Thymus (tissue), 11 donors: ENCODE measurements at regions not wholly inside any gene's neighbourhood (a gene's known extent, or its start where the extent isn't known, plus 50 kb on each side); places are given as distances from the start of the nearest gene placed in this dataset.

ENCODE experiments used
- DNase-seq, 9 donors: peaks; one replicate each; pipeline ENCODE4 v3.0.0-alpha.2; 2013; ENCODE audit warnings: low spot score in 9 of 9, low read depth in 6 of 9, missing footprints in 1 of 9
- H3K27ac ChIP-seq, 2 donors: one replicate each; pipeline ENCODE4 v1.5.1; 2013; ENCODE audit warnings: control low read depth in 1 of 2, low read depth in 1 of 2, low read length in 1 of 2, mild to moderate bottlenecking in 1 of 2, moderate library complexity in 1 of 2
- H3K27me3 ChIP-seq, 2 donors: one replicate each; pipeline ENCODE4 v1.5.1; 2013; ENCODE audit warnings: low read length in 1 of 2; ENCODE audit not compliant: control insufficient read depth in 2 of 2, insufficient read depth in 1 of 2
- H3K36me3 ChIP-seq, 2 donors: one replicate each; pipeline ENCODE4 v1.5.1; 2013; ENCODE audit warnings: low read length in 1 of 2, mild to moderate bottlenecking in 1 of 2, moderate library complexity in 1 of 2; ENCODE audit not compliant: control insufficient read depth in 2 of 2, insufficient read depth in 2 of 2
- H3K4me1 ChIP-seq, 2 donors: one replicate each; pipeline ENCODE4 v1.5.1; 2013; ENCODE audit warnings: low read length in 2 of 2; ENCODE audit not compliant: control insufficient read depth in 2 of 2, insufficient read depth in 2 of 2
- H3K4me3 ChIP-seq, 2 donors: one replicate each; pipeline ENCODE4 v1.5.1; 2013; ENCODE audit warnings: low read length in 2 of 2, control low read depth in 1 of 2, mild to moderate bottlenecking in 1 of 2
- H3K9me3 ChIP-seq, 2 donors: one replicate each; pipeline ENCODE4 v1.5.1; 2013; ENCODE audit warnings: low read length in 1 of 2, mild to moderate bottlenecking in 1 of 2; ENCODE audit not compliant: control insufficient read depth in 2 of 2, insufficient read depth in 1 of 2
- WGBS: extraction: QIAGEN DNeasy Blood & Tissue Kit; methylation state at CpG from one replicate; pipeline ENCODE4 v1.1.7; 2013; 5-methylcytosine and 5-hydroxymethylcytosine counted together
- donor health status: healthy.

DNA sequence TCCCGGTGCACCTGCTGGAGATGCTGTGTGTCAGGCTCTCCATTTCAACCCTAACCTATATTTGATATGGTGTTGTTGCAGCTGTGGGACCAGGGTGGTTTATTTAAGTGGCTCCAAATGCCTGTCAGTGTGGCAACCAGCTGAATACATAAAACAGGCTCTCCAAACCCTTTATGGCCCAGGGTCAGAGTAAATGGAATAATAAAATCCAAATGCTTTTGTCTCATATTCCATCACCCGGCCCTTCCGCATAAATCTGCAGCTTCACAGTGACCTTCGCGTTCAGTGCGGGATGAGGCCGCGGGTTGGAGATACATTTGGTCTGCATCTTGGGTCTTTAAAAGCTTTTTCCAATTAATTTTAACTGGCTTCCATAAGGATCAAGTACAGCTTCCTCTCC lies 382.1 kb upstream of the NR2F2 start:
- Histone ChIP-seq H3K36me3 (no peaks in the 10 kb centered on the region), H3K4me3 (no peak overlapping the region), H3K9me3 (no peaks in the 10 kb centered on the region), H3K4me1 (peaks cover 19 to 32% of the 10 kb centered on the region in 2 donors), H3K27ac (peak overlapping the region in 1 of 2 donors; percentile 34), H3K27me3 (no peaks in the 10 kb centered on the region)
- 96% methylated on average over 8 of the region's 8 CpGs for WGBS
- peak in 1 of 9 donors; percentile 28 for DNase-seq

DNA sequence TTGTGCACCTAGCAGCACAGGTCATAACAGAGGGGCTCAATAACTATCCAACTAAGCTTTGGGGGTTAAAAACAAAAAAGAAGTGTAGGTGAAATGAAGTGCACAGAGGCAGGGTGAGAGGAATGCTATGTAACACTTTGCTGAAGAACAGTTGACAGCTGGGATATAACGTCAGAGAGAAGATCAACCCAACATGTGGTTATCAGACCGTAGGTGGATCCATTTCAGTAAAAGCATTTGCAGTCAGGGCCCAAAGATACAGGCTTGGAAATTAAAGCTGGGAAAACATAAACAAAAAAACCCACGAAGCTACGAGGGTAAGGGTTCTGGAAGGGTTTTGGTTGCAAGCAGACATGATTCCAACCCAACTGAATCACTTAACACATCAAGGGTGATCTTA lies 377.5 kb upstream of the NR2F2 start:
- DNase-seq, result no peak
- Histone ChIP-seq H3K9me3 (no peaks in the 10 kb centered on the region), H3K4me1 (peaks cover 8 to 11% of the 10 kb centered on the region in 2 donors), H3K4me3 (no peak overlapping the region), H3K27ac (no peak overlapping the region), H3K27me3 (no peaks in the 10 kb centered on the region), H3K36me3 (no peaks in the 10 kb centered on the region)
- 85% methylated on average over 4 of the region's 4 CpGs for WGBS

DNA sequence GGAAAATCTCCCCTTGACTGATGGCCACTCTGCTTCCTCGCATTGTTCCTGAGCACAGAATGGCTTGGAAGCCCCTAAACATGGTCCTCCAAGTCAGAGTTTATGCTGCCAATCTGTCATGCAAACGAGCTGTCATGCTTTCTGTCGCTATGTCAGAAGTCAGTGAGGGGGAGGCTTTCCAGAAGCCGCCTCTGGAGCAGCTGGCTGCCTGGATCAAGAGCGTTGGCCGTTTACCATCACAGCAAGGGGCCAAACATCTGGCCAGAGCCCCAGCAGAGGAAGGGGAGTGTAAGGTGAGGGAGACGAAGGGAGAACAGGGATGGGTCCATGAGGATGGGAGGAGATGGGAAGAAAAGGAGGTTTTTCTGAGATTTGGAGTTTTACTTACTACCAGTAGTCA lies 372.6 kb upstream of the NR2F2 start:
- no peaks in the 10 kb centered on the region for H3K9me3 ChIP-seq

DNA sequence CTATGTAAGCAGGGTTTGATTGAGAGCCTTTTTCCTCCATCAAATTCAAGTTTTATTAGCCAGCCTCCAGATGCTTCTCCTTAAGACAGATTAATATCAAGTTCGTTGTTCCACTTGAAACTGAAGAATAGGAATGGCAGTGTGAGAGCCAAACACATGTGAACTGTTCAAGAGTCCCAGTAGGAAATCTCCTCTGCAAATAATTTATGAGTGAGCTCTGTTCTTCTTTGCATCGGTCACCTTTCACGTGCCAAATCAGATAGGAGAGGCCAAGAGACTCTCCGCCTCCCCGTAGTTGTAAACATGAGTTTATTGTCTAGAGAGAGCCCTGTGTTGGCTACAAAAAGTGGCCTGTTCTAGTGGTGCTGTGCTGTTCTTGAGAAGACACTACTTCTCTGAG lies 372.1 kb upstream of the NR2F2 start:
- H3K27me3 ChIP-seq, result no peaks in the 10 kb centered on the region
- H3K36me3 ChIP-seq, result no peaks in the 10 kb centered on the region
- no peaks in the 10 kb centered on the region for H3K4me1 ChIP-seq
- no peak overlapping the region for H3K4me3 ChIP-seq
- 74% methylated on average over 5 of the region's 5 CpGs for WGBS
- H3K9me3 ChIP-seq, result no peaks in the 10 kb centered on the region
- H3K27ac ChIP-seq, result no peak overlapping the region
- no peak for DNase-seq

More for the DNA sequence above, 372.6 kb upstream of the NR2F2 start:
- H3K36me3 ChIP-seq, result no peaks in the 10 kb centered on the region
- H3K27me3 ChIP-seq, result no peaks in the 10 kb centered on the region
- no peak overlapping the region for H3K27ac ChIP-seq
- H3K4me1 ChIP-seq, result no peaks in the 10 kb centered on the region
- WGBS, result 73% methylated on average over 7 of the region's 7 CpGs
- DNase-seq, result no peak
- H3K4me3 ChIP-seq, result no peak overlapping the region

DNA sequence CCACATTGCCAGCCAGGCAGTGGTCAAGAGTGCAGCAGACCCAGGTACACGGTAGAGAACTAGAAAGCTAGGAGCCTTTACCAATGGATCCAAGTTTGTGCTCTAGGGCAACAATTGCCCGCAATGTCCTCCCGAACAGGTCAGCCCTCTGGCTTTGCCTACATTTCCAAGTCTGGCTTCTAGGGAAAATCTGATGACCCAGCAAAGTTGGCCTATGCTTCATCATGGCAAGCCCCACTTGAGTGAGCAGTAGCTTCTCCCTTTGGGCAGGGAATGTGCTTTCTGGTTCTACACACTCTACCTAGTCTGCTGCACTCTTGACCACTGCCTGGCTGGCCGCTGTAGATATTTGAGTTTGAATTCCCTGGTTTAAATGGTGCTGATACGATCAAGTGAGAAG lies 361.6 kb upstream of the NR2F2 start:
- Histone ChIP-seq H3K27ac (no peak overlapping the region), H3K27me3 (no peaks in the 10 kb centered on the region), H3K4me3 (no peak overlapping the region), H3K4me1 (peaks cover 0 to 2% of the 10 kb centered on the region in 2 donors), H3K36me3 (no peaks in the 10 kb centered on the region), H3K9me3 (no peaks in the 10 kb centered on the region)
- WGBS, result 97% methylated on average over 5 of the region's 5 CpGs
- DNase-seq, result no peak

DNA sequence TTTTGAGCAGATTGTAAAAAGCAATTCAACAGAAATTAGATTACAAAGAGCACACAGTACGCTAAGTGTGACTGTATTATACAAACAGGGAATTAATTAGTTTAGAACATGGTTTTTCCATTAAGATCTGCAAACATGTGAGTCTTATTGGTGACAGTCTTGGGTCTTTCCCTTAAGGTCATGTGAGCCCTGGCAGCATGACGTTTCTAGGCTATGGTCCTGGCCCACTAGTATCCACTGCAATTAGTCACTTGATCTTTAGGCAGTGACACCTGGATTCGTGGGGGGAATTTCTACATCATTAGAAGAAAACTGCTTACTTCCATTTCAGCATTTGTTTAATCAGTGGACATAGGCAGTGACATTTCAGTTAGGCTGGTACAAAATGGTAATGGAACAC lies 360.2 kb upstream of the NR2F2 start:
- no peak for DNase-seq
- H3K9me3 ChIP-seq, result no peaks in the 10 kb centered on the region
- no peaks in the 10 kb centered on the region for H3K27me3 ChIP-seq
- WGBS, result 92% methylated on average over 3 of the region's 3 CpGs
- peaks cover 0 to 2% of the 10 kb centered on the region in 2 donors for H3K4me1 ChIP-seq
- no peak overlapping the region for H3K27ac ChIP-seq
- no peaks in the 10 kb centered on the region for H3K36me3 ChIP-seq
- no peak overlapping the region for H3K4me3 ChIP-seq

DNA sequence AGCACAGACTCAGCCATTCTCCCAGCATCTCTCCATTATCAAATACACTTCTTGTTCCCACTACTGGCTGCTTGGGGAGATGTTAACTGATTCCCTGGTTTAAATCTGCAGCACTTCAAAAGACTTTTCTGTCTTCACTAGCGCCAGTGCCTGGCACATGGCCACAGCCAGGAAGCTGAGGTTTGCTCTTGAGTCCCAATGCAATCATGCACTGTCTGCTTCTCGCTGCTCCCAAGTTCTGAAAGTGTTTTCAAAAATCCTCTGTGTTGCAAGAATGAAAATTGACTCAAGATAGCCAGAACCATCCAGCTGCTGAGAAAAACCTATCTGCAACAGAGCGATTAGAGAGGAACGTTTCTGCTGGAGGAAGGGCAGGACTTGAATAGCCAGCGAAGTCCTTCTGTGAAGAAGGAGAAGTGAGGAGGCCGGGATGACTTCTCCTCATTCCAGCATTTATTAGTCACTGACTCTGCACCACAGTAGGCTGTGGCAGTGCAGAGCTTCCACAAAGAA lies 358.4 kb upstream of the NR2F2 start:
- Histone ChIP-seq H3K4me3 (no peak overlapping the region), H3K4me1 (peaks cover 0 to 2% of the 10 kb centered on the region in 2 donors), H3K36me3 (no peaks in the 10 kb centered on the region), H3K27me3 (no peaks in the 10 kb centered on the region), H3K9me3 (no peaks in the 10 kb centered on the region), H3K27ac (no peak overlapping the region)
- 53% methylated on average over 6 of the region's 6 CpGs for WGBS
- DNase-seq, result peak in 2 of 9 donors; percentile 13 to 46

DNA sequence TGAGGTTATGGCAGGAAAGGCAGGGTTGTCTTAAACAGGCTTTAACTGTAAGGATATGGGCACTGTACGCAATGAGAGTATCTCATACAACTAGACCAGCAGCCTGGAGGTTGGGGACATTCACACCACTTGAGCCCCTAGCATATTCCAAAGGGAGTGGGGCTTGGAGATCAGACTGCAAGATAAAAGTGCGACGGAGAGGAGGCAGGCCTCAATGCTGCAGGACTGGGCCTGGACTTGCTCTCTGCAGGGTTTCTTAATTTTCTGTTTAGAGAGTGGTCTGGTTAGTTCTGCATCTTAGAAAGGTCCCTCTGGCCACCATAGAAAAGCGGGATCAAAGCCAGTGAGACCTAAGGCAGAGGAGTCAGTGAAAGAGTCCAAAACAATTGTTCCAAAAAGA lies 357.7 kb upstream of the NR2F2 start:
- H3K27me3 ChIP-seq, result no peaks in the 10 kb centered on the region
- no peak for DNase-seq
- H3K4me3 ChIP-seq, result no peak overlapping the region
- H3K4me1 ChIP-seq, result peaks cover 0 to 2% of the 10 kb centered on the region in 2 donors
- H3K36me3 ChIP-seq, result no peaks in the 10 kb centered on the region
- no peak overlapping the region for H3K27ac ChIP-seq
- no peaks in the 10 kb centered on the region for H3K9me3 ChIP-seq
- 94% methylated on average over 4 of the region's 4 CpGs for WGBS

DNA sequence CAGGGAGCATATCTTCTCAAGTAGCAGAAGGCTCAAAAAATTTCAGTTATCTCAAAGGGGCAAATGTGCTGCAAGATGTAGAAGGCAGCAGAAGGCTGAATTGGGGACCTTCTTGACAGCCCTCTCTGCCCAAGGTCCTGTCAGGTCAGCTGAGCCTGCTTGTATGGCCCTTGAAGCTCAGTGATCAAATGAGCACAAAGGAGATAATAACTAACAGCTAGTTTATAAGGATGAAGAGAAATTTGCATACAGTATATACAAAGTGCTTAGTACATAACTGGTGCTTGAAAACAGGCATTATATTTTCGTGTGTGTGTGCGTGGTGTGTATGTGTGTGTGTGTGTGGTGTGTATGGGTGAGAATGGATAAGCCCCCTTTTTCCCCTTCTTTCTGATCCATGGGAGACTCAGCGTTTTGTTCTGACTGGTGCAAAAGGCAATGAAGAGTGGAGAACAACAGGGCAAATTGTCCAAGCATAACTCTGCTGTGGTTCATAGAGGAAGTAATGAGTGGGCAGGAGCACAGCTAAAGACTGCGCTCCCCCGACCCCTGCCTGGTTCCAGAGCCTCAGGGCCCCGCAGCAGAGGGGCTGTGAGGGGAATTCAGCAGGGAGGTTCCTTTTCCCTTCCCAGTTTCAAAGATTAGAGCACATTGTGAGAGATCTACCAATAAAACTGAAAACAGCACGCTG lies 356.8 kb upstream of the NR2F2 start:
- Histone ChIP-seq H3K27me3 (no peaks in the 10 kb centered on the region), H3K36me3 (no peaks in the 10 kb centered on the region), H3K9me3 (no peaks in the 10 kb centered on the region), H3K27ac (no peak overlapping the region), H3K4me1 (peaks cover 0 to 2% of the 10 kb centered on the region in 2 donors), H3K4me3 (no peak overlapping the region)
- 46% methylated on average over 7 of the region's 7 CpGs for WGBS
- no peak for DNase-seq
